OCI-LY3 (cell line): ENCODE measurements at regions not wholly inside any gene's neighbourhood (a gene's known extent, or its start where the extent isn't known, plus 50 kb on each side); places are given as distances from the start of the nearest gene placed in this dataset.

Experiments used
- H2AFZ ChIP-seq: fragments of 200-600, 300-600 bp; shearing (Covaris generic); 2 replicates; pipeline ENCODE4 v1.6.0; 2014; ENCODE audit warnings: antibody characterized with exemption, low read depth, low read length
- H3K27ac ChIP-seq: fragments of 200-600, 300-600 bp; sonication (generic); 2 replicates; pipeline ENCODE4 v1.5.1; 2014; ENCODE audit warnings: mild to moderate bottlenecking, low read length, moderate library complexity, mixed read lengths
- H3K27me3 ChIP-seq: fragments of 200-600, 300-600 bp; sonication (generic); 2 replicates; pipeline ENCODE4 v1.6.1; 2014; ENCODE audit warnings: low read depth, low read length, mixed read lengths
- H3K36me3 ChIP-seq: fragments of 200-600, 300-600 bp; sonication (generic); replicated peaks from 2 replicates; pipeline ENCODE3; 2014; ENCODE audit warnings: low read depth, low read length, mixed read lengths
- H3K4me1 ChIP-seq: fragments of 300-600, 200-600 bp; sonication (generic); 2 replicates; pipeline ENCODE4 v1.6.1; 2014; ENCODE audit warnings: low read length, mixed read lengths
- H3K4me2 ChIP-seq: fragments of 200-600, 300-600 bp; sonication (generic); 2 replicates; pipeline ENCODE4 v1.6.1; 2014; ENCODE audit warnings: low read length, mixed read lengths
- H3K4me3 ChIP-seq: fragments of 300-600, 200-600 bp; sonication (generic); 2 replicates; pipeline ENCODE4 v1.5.1; 2014; ENCODE audit warnings: antibody characterized with exemption, mild to moderate bottlenecking, low read length, moderate library complexity
- H3K79me2 ChIP-seq: fragments of 300-600, 200-600 bp; shearing (Covaris generic); 2 replicates; pipeline ENCODE4 v1.6.1; 2014; ENCODE audit warnings: mild to moderate bottlenecking, low read length, mixed read lengths
- H3K9ac ChIP-seq: fragments of 300-600, 200-600 bp; shearing (Covaris generic); 2 replicates; pipeline ENCODE4 v1.6.0; 2014; ENCODE audit warnings: mild to moderate bottlenecking, low read length, moderate library complexity
- H3K9me3 ChIP-seq: fragments of 200-600, 300-600 bp; shearing (Covaris generic); 2 replicates; pipeline ENCODE4 v1.6.1; 2014; ENCODE audit warnings: low read length, mixed read lengths; ENCODE audit not compliant: insufficient read depth
- H4K20me1 ChIP-seq: fragments of 200-600, 300-600 bp; sonication (generic); 2 replicates; pipeline ENCODE4 v1.6.1; 2016; ENCODE audit warnings: low read length, mixed read lengths; ENCODE audit not compliant: insufficient read depth
- EZH2phosphoT487 ChIP-seq: fragments of 200-600 bp; shearing (Covaris generic); IDR thresholded peaks from 2 replicates; pipeline ENCODE4 v1.6.1; 2018; ENCODE audit warnings: antibody characterized with exemption, mixed run types, low read depth
- TF ChIP-seq, protein P1 (sequence below): fragments of 200-600, 300-600 bp; sonication (generic); IDR thresholded peaks from 2 replicates; pipeline ENCODE4 v1.5.1; 2014; ENCODE audit warnings: antibody characterized with exemption, low read length, low read depth

DNA sequence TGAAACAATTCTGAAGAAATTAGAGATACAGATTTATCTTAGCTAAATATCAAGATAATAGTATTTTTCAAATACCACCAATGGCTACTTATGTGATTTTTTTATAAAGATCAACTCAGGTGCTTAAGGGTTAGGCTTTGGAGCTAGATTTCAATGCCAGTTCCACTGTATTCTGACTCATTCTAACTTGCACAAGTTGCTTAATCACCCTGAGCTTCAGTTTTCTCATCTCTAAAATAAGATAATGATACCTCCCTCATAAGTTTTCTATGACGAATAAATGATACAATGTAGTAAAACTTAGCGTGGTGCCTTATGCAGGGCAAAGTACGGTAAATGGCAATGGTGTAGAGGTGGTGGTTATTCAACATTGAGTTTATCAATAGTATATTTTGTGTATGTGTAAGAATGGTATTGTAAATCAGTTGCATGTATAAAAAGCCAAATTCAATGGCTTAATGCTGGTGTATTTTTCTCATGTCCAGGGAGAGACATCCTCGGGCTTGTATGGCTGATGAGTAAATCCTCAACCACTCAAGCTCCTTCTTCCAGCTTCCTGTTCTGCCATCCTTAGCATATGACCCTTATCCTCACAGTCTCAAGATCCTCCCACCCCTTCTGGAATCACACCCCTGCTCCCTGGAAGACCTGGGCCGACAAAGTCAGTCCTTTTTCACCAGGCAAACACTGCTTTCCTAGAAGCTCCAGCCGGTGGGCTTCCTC is 505.9 kb upstream of the CFAP20DC start:
- TF ChIP-seq, protein P1, sequence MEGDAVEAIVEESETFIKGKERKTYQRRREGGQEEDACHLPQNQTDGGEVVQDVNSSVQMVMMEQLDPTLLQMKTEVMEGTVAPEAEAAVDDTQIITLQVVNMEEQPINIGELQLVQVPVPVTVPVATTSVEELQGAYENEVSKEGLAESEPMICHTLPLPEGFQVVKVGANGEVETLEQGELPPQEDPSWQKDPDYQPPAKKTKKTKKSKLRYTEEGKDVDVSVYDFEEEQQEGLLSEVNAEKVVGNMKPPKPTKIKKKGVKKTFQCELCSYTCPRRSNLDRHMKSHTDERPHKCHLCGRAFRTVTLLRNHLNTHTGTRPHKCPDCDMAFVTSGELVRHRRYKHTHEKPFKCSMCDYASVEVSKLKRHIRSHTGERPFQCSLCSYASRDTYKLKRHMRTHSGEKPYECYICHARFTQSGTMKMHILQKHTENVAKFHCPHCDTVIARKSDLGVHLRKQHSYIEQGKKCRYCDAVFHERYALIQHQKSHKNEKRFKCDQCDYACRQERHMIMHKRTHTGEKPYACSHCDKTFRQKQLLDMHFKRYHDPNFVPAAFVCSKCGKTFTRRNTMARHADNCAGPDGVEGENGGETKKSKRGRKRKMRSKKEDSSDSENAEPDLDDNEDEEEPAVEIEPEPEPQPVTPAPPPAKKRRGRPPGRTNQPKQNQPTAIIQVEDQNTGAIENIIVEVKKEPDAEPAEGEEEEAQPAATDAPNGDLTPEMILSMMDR, result no peak
- TF ChIP-seq EZH2phosphoT487, result no peak
- no peaks in the 10 kb centered on the region for H3K79me2 ChIP-seq
- H3K27me3 ChIP-seq, result no peaks in the 10 kb centered on the region
- H3K9ac ChIP-seq, result no peak overlapping the region
- no peak overlapping the region for H3K4me2 ChIP-seq
- H2AFZ ChIP-seq, result no peak overlapping the region
- peaks cover 18% of the 10 kb centered on the region; the same call in 1 of the 2 replicates for H3K9me3 ChIP-seq
- no peak overlapping the region for H3K4me3 ChIP-seq
- H3K36me3 ChIP-seq, result peaks cover 4% of the 10 kb centered on the region
- no peak overlapping the region for H3K27ac ChIP-seq
- peaks cover 34% of the 10 kb centered on the region for H3K4me1 ChIP-seq
- no peaks in the 10 kb centered on the region for H4K20me1 ChIP-seq

DNA sequence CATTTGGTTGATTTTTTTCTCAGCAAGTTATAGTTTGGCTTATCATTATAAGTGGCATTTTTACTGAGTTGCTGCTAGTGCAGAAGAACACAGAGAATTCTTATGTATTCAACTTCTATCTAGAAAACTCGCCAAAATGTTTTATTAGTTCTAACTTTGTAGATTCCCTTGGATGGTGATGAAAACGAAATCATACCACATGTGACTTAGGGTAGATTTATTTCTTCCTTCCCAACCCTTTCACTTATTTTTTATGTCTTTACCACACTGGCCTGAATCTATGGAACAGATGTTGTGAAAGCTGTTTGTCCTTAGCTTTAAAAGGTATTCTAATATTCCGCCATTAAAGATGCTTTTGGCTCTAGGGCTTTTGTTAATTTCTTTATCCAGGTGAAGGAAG is 503.3 kb upstream of the CFAP20DC start:
- Histone ChIP-seq H3K9me3 (peaks cover 7% of the 10 kb centered on the region; the same call in 1 of the 2 replicates), H3K27me3 (no peaks in the 10 kb centered on the region), H3K79me2 (no peaks in the 10 kb centered on the region), H3K4me1 (peaks cover 15% of the 10 kb centered on the region), H2AFZ (no peak overlapping the region), H3K36me3 (no peaks in the 10 kb centered on the region), H3K27ac (no peak overlapping the region), H3K4me2 (no peak overlapping the region), H3K4me3 (no peak overlapping the region), H4K20me1 (no peaks in the 10 kb centered on the region), H3K9ac (no peak overlapping the region)
- no peak for TF ChIP-seq EZH2phosphoT487
- TF ChIP-seq, protein P1, result no peak

DNA sequence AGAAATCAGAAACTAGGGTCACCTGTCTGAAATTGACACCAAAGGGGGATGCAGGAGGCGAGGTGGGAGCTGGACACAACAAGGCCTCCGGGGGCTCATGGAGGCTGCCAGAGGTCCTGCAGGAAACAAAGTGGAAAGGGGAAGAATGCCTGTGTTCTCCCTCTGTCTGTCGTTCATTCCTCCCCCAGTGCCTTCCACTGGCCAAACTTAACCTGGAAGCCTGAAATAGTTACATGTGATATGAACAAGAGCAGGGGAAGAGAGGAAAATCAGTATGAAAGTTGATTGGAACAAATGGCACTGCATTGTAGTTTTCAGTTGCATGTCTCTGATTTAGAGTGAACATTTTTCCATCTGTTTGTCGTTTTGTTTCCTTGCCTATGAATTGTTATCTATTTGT is 502.0 kb upstream of the CFAP20DC start:
- Histone ChIP-seq H3K9me3 (peaks cover 7% of the 10 kb centered on the region; the same call in 1 of the 2 replicates), H4K20me1 (no peaks in the 10 kb centered on the region), H3K79me2 (no peaks in the 10 kb centered on the region), H2AFZ (no peak overlapping the region), H3K4me1 (peaks cover 3% of the 10 kb centered on the region; the same call in 1 of the 2 replicates), H3K27ac (no peak overlapping the region), H3K4me2 (no peak overlapping the region), H3K9ac (no peak overlapping the region), H3K36me3 (no peaks in the 10 kb centered on the region), H3K4me3 (no peak overlapping the region), H3K27me3 (no peaks in the 10 kb centered on the region)
- no peak for TF ChIP-seq EZH2phosphoT487
- TF ChIP-seq, protein P1, result no peak

DNA sequence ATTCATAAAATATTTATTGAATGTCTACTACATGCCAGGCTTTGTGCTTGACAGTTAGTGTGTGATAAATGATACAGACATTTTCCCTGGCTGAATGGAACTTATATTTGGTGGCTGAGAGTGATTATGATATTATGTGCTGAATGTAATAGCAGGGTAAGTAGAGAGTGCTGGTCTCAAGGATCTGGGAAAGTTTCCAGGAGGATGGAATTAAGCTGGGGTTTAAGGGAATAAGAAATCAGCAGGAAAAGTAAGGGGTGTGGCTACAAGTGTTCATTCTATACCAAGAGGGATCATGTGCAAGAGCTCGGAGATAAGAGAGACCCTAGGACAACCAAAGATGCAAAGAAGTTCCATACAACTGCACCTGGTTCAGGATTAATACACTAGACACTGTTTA is 500.1 kb upstream of the CFAP20DC start:
- Histone ChIP-seq H3K9ac (no peak overlapping the region), H3K4me1 (no peaks in the 10 kb centered on the region), H3K79me2 (no peaks in the 10 kb centered on the region), H3K36me3 (no peaks in the 10 kb centered on the region), H4K20me1 (no peaks in the 10 kb centered on the region), H3K4me2 (no peak overlapping the region), H3K27me3 (no peaks in the 10 kb centered on the region), H3K9me3 (no peaks in the 10 kb centered on the region), H3K4me3 (no peak overlapping the region), H3K27ac (no peak overlapping the region), H2AFZ (no peak overlapping the region)
- TF ChIP-seq EZH2phosphoT487, result no peak
- TF ChIP-seq, protein P1, result no peak
